CD4-positive, alpha-beta T cell (primary cell): ENCODE measurements at regions not wholly inside any gene's neighbourhood (a gene's known extent, or its start where the extent isn't known, plus 50 kb on each side); places are given as distances from the start of the nearest gene placed in this dataset.

ENCODE experiments used
- ATAC-seq: fragments of 200-7000 bp; cut with Tn5 transposase; one replicate; pipeline ENCODE4 v1.10.0; 2022; ENCODE audit warnings: mild to moderate bottlenecking; ENCODE audit not compliant: poor library complexity
- CTCF ChIA-PET: fragments of 350-600 bp; sonication (Branson Sonifier 250); formaldehyde crosslinking; loops from one replicate; lab custom pipeline; 2021; ENCODE audit warnings: antibody characterized with exemption, inconsistent platforms; lab: Charles Lee
- POLR2A ChIA-PET: fragments of 350-600 bp; sonication (Branson Sonifier 250); formaldehyde crosslinking; loops from one replicate; lab custom pipeline; 2021; ENCODE audit warnings: antibody characterized with exemption, inconsistent platforms; lab: Charles Lee
- DNase-seq, 14 experiments: peaks; one replicate each; pipeline ENCODE4 v3.0.0-alpha.2; 2013 to 2020; ENCODE audit warnings: mixed read lengths in 2 of 14
- H3K27ac ChIP-seq, 2 donors: one replicate each; pipeline versions ENCODE4 v1.5.1 to v1.7.0; 2013; ENCODE audit warnings: low read length in 2 of 2, low read depth in 1 of 2, mild to moderate bottlenecking in 1 of 2
- H3K27me3 ChIP-seq, 2 experiments: 1 replicate in 1 of 2; 2 replicates in 1 of 2; pipeline versions ENCODE4 v1.6.1 to v1.7.0; 2013; ENCODE audit warnings: low read length in 2 of 2, control low read depth in 1 of 2, mild to moderate bottlenecking in 1 of 2, moderate library complexity in 1 of 2; ENCODE audit not compliant: insufficient read depth in 2 of 2, control insufficient read depth in 1 of 2
- H3K36me3 ChIP-seq: one replicate; pipeline ENCODE4 v1.6.1; 2013; ENCODE audit warnings: low read length, control low read depth; ENCODE audit not compliant: insufficient read depth
- H3K4me1 ChIP-seq: one replicate; pipeline ENCODE4 v1.6.1; 2013; ENCODE audit warnings: low read length, control low read depth; ENCODE audit not compliant: insufficient read depth
- H3K4me3 ChIP-seq: one replicate; pipeline ENCODE4 v1.5.1; 2013; ENCODE audit warnings: mild to moderate bottlenecking, low read length, moderate library complexity
- H3K9me3 ChIP-seq, 2 experiments: 1 replicate in 1 of 2; 2 replicates in 1 of 2; pipeline versions ENCODE4 v1.6.1 to v1.7.0; 2013; ENCODE audit warnings: low read length in 2 of 2, mild to moderate bottlenecking in 2 of 2, control low read depth in 1 of 2, moderate library complexity in 1 of 2; ENCODE audit not compliant: control insufficient read depth in 1 of 2, insufficient read depth in 1 of 2
- H3K27ac Mint-ChIP-seq: one replicate; pipeline ENCODE4 v1.8.0; 2020; ENCODE audit warnings: mixed read lengths
- H3K27me3 Mint-ChIP-seq: one replicate; pipeline ENCODE4 v1.8.0; 2021; ENCODE audit warnings: mixed read lengths
- H3K36me3 Mint-ChIP-seq: one replicate; pipeline ENCODE4 v1.8.0; 2021; ENCODE audit warnings: low read depth, mixed read lengths
- H3K4me1 Mint-ChIP-seq: one replicate; pipeline ENCODE4 v1.8.0; 2021; ENCODE audit warnings: low read depth, mixed read lengths
- H3K4me3 Mint-ChIP-seq: one replicate; pipeline ENCODE4 v1.8.0; 2020; ENCODE audit warnings: mild to moderate bottlenecking, mixed read lengths
- H3K9me3 Mint-ChIP-seq: one replicate; pipeline ENCODE4 v1.8.0; 2020; ENCODE audit warnings: mixed read lengths
- intact Hi-C, 2 experiments: fragments of 100-400 bp; cut with DNase I in 1 of 2; cut with micrococcal nuclease in 1 of 2; formaldehyde crosslinking; loops; one replicate each; pipeline versions ENCODE4 v1.15.1 to v1.9.0; 2023 to 2025; cut with DNase I, micrococcal nuclease
- TF ChIP-seq, protein P1 (sequence below): fragments of 200-600 bp; IDR thresholded peaks from one replicate; pipeline ENCODE4 v1.8.0; 2022; ENCODE audit warnings: antibody characterized with exemption, mild to moderate bottlenecking

DNA sequence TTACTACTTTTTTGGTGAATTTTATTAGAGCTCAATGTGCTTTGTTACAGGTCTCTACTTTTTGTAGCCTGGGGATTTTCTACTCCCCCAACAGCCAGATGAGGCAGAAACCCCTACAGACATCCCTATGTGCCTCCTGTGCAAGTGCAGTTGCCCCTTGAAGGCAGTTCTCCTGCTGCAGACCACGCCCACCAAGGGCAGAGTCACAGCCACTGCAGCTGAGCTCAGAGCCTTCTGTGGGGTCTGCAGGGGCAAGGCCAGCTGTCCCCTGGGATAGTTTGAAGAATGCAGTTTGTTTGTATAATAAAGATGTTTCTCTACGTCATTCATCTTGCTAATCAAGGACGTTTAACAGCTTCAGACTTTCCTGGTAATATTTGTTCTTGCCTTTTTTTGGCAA is 76.8 kb downstream of the NPAP1 start:
- Histone ChIP-seq H3K9me3 (peaks cover 6 to 23% of the 10 kb centered on the region in 2 experiments), H3K36me3 (no peaks in the 10 kb centered on the region), H3K4me3 (no peak overlapping the region), H3K27ac (no peak overlapping the region), H3K4me1 (no peaks in the 10 kb centered on the region), H3K27me3 (no peaks in the 10 kb centered on the region)
- ChIA-PET POLR2A (no interaction called here), CTCF (no interaction called here)
- H3K4me3 Mint-ChIP-seq, result no peak overlapping the region
- ATAC-seq (no peak), DNase-seq (no peak)
- H3K36me3 Mint-ChIP-seq, result no peaks in the 10 kb centered on the region
- no peaks in the 10 kb centered on the region for H3K27me3 Mint-ChIP-seq
- H3K9me3 Mint-ChIP-seq, result peaks cover 2% of the 10 kb centered on the region
- intact Hi-C loops, result no loop called here
- H3K27ac Mint-ChIP-seq, result no peak overlapping the region
- TF ChIP-seq, protein P1, sequence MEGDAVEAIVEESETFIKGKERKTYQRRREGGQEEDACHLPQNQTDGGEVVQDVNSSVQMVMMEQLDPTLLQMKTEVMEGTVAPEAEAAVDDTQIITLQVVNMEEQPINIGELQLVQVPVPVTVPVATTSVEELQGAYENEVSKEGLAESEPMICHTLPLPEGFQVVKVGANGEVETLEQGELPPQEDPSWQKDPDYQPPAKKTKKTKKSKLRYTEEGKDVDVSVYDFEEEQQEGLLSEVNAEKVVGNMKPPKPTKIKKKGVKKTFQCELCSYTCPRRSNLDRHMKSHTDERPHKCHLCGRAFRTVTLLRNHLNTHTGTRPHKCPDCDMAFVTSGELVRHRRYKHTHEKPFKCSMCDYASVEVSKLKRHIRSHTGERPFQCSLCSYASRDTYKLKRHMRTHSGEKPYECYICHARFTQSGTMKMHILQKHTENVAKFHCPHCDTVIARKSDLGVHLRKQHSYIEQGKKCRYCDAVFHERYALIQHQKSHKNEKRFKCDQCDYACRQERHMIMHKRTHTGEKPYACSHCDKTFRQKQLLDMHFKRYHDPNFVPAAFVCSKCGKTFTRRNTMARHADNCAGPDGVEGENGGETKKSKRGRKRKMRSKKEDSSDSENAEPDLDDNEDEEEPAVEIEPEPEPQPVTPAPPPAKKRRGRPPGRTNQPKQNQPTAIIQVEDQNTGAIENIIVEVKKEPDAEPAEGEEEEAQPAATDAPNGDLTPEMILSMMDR, result no peak
- H3K4me1 Mint-ChIP-seq, result no peaks in the 10 kb centered on the region

DNA sequence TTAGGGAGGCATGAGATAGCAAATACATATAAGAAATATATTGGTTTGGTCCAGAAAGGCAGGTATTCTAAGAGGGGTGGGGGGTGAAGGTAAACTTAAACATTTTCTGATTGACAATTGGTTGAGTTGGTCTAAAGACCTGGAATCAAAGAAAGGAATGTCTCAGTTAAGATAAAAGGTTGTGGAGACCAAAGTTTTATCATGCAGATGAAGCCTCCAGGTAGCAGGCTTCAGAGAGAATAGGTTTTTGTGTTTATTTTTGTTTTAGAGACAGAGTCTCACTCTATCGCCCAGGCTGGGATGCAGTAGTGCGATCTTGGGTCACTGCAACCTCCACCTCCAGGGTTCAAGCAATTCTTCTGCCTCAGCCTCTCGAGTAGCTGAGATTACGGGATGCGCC is 80.5 kb downstream of the NPAP1 start:
- H3K9me3 ChIP-seq, result peaks cover 0 to 7% of the 10 kb centered on the region in 2 experiments
- peaks cover under 1% of the 10 kb centered on the region for H3K9me3 Mint-ChIP-seq
- H3K27ac ChIP-seq, result no peak overlapping the region
- H3K27me3 Mint-ChIP-seq, result no peaks in the 10 kb centered on the region
- TF ChIP-seq, protein P1, result no peak
- no peaks in the 10 kb centered on the region for H3K36me3 ChIP-seq
- no peak overlapping the region for H3K4me3 Mint-ChIP-seq
- no peak for ATAC-seq
- H3K27ac Mint-ChIP-seq, result no peak overlapping the region
- no peak for DNase-seq
- ChIA-PET CTCF (no interaction called here), POLR2A (no interaction called here)
- no peaks in the 10 kb centered on the region for H3K4me1 Mint-ChIP-seq
- H3K36me3 Mint-ChIP-seq, result no peaks in the 10 kb centered on the region
- no peaks in the 10 kb centered on the region for H3K4me1 ChIP-seq
- H3K4me3 ChIP-seq, result no peak overlapping the region
- H3K27me3 ChIP-seq, result no peaks in the 10 kb centered on the region
- intact Hi-C loops, result no loop called here

- CTCF ChIA-PET, result no interaction called here
- POLR2A ChIA-PET, result no interaction called here
These were observed 84.5 kb downstream of the NPAP1 start for GRCh38 chr15:24760066-24760465.

More at GRCh38 chr15:24760066-24760465, 84.5 kb downstream of the NPAP1 start:
- Histone ChIP-seq H3K27ac (no peak overlapping the region), H3K9me3 (peaks cover 4 to 7% of the 10 kb centered on the region in 2 experiments), H3K36me3 (no peaks in the 10 kb centered on the region), H3K4me3 (no peak overlapping the region), H3K27me3 (no peaks in the 10 kb centered on the region), H3K4me1 (no peaks in the 10 kb centered on the region)
- DNase-seq (no peak), ATAC-seq (no peak)
- TF ChIP-seq, protein P1, result no peak
- Mint-ChIP-seq H3K27me3 (no peaks in the 10 kb centered on the region), H3K27ac (no peak overlapping the region), H3K4me1 (no peaks in the 10 kb centered on the region), H3K4me3 (no peak overlapping the region), H3K9me3 (peaks cover 2% of the 10 kb centered on the region), H3K36me3 (no peaks in the 10 kb centered on the region)
- intact Hi-C loops, result no loop called here
